LHCN-M2 (cell line): ENCODE measurements at regions not wholly inside any gene's neighbourhood (a gene's known extent, or its start where the extent isn't known, plus 50 kb on each side); places are given as distances from the start of the nearest gene placed in this dataset.
A peak's percentile ranks its signal among the peaks of the same experiment; 100 is the strongest.

Source experiments
- DNase-seq: peaks from one replicate; pipeline ENCODE4 v3.0.0-alpha.2; 2012; ENCODE audit warnings: low read depth

GRCh38 chr2:42904576-42904876 lies 112.1 kb upstream of the HAAO start:
- DNase-seq = no peak

- DNase-seq = no peak
These were observed 111.6 kb upstream of the HAAO start for GRCh38 chr2:42903821-42904575.

- DNase-seq = peak; percentile 34
These were observed 110.7 kb upstream of the HAAO start for GRCh38 chr2:42902939-42903709.

GRCh38 chr2:42901076-42901640 lies 108.8 kb upstream of the HAAO start:
- DNase-seq = peak; percentile 26

GRCh38 chr2:42900289-42900891 lies 108.0 kb upstream of the HAAO start:
- DNase-seq = no peak

- DNase-seq = no peak
These were observed 105.0 kb upstream of the HAAO start for GRCh38 chr2:42897358-42897757.

- DNase-seq = no peak
These were observed 103.4 kb upstream of the HAAO start for GRCh38 chr2:42895791-42896135.

- DNase-seq = no peak
These were observed 102.9 kb upstream of the HAAO start for GRCh38 chr2:42895134-42895790.

GRCh38 chr2:42893047-42893758 lies 100.8 kb upstream of the HAAO start:
- no peak for DNase-seq

GRCh38 chr2:42890791-42891355 lies 98.5 kb upstream of the HAAO start:
- no peak for DNase-seq

GRCh38 chr2:42888321-42889245 lies 96.2 kb upstream of the HAAO start:
- no peak for DNase-seq

- DNase-seq = no peak
These were observed 94.5 kb upstream of the HAAO start for GRCh38 chr2:42886921-42887320.

GRCh38 chr2:42882756-42883155 lies 90.4 kb upstream of the HAAO start:
- no peak for DNase-seq

- peak; percentile 41 for DNase-seq
These were observed 89.3 kb upstream of the HAAO start for GRCh38 chr2:42881732-42882131.

- no peak for DNase-seq
These were observed 88.6 kb upstream of the HAAO start for GRCh38 chr2:42880738-42881690.

GRCh38 chr2:42879913-42880737 lies 87.7 kb upstream of the HAAO start:
- DNase-seq = no peak

GRCh38 chr2:42879121-42879705 lies 86.8 kb upstream of the HAAO start:
- no peak for DNase-seq

- DNase-seq = no peak
These were observed 86.2 kb upstream of the HAAO start for GRCh38 chr2:42878581-42878980.
